ENCODE measurements at regions not wholly inside any gene's neighbourhood (a gene's known extent, or its start where the extent isn't known, plus 50 kb on each side); places are given as distances from the start of the nearest gene placed in this dataset.
"Not testable (repeated sequence)": the region's sequence is repeated elsewhere in the genome, so short reads cannot be mapped to it uniquely, and the experiment has no call there.

DNA sequence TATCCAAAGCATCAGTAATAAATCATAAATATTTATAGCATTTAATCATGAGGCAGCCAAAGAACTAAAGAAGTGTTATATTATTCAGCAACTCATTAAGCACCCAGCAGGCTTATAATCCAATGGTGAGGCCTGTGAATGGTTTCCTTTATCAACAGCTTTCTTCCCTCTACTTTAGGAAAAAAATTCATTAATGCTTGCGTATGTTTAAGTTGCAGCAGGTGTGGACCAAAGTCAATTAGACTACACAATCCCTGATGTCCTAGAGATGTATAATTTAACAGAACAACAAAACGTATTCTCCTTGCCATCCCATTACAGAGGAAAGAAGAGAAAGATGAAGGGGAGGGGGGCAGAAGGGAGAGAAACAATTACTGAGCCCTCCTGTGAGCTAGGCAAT, 87.7 kb upstream of the MAGI3 start:
- peaks cover 37% of the 10 kb centered on the region for H3K27me3 Mint-ChIP-seq (ENCODE audit: unreplicated experiment)
- H3K36me3 Mint-ChIP-seq (ENCODE audit: unreplicated experiment): no peaks in the 10 kb centered on the region
- no peak overlapping the region for H3K27ac Mint-ChIP-seq (ENCODE audit: unreplicated experiment)
- no peaks in the 10 kb centered on the region for H3K9me3 Mint-ChIP-seq (ENCODE audit: unreplicated experiment)
- TF ChIP-seq, protein P1, sequence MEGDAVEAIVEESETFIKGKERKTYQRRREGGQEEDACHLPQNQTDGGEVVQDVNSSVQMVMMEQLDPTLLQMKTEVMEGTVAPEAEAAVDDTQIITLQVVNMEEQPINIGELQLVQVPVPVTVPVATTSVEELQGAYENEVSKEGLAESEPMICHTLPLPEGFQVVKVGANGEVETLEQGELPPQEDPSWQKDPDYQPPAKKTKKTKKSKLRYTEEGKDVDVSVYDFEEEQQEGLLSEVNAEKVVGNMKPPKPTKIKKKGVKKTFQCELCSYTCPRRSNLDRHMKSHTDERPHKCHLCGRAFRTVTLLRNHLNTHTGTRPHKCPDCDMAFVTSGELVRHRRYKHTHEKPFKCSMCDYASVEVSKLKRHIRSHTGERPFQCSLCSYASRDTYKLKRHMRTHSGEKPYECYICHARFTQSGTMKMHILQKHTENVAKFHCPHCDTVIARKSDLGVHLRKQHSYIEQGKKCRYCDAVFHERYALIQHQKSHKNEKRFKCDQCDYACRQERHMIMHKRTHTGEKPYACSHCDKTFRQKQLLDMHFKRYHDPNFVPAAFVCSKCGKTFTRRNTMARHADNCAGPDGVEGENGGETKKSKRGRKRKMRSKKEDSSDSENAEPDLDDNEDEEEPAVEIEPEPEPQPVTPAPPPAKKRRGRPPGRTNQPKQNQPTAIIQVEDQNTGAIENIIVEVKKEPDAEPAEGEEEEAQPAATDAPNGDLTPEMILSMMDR (IDR thresholded peaks at IDR 0.05): no peak
- no peak overlapping the region for H3K4me3 Mint-ChIP-seq (ENCODE audit: unreplicated experiment)
- H3K4me1 Mint-ChIP-seq (ENCODE audit: unreplicated experiment): no peaks in the 10 kb centered on the region
- no peak for DNase-seq (ENCODE audit: extremely low spot score, unreplicated experiment)

DNA sequence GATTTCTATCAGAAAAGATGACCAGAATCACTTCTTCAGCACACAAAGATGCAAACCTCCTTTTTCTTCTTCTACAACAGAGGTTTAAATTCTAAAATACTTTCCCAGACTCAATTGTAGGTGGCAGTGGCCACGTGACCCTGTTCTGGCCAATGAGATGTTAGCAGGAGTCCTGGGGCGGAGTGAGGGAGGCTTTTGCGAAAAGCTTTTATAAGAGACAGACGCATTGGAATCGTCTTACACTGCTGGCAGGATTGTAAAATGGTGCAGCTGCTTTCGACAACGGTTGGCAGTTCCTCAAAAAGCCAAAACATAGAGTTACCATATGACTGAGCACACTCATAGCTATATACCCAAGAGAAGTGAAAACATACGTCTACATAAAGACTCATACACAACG, 87.0 kb upstream of the MAGI3 start:
- Mint-ChIP-seq H3K9me3 (ENCODE audit: unreplicated experiment) (no peaks in the 10 kb centered on the region), H3K4me1 (ENCODE audit: unreplicated experiment) (no peaks in the 10 kb centered on the region), H3K4me3 (ENCODE audit: unreplicated experiment) (no peak overlapping the region), H3K27me3 (ENCODE audit: unreplicated experiment) (peaks cover 37% of the 10 kb centered on the region), H3K36me3 (ENCODE audit: unreplicated experiment) (no peaks in the 10 kb centered on the region), H3K27ac (ENCODE audit: unreplicated experiment) (no peak overlapping the region)
- DNase-seq (ENCODE audit: extremely low spot score, unreplicated experiment): no peak
- TF ChIP-seq, protein P1 (IDR thresholded peaks at IDR 0.05): no peak

DNA sequence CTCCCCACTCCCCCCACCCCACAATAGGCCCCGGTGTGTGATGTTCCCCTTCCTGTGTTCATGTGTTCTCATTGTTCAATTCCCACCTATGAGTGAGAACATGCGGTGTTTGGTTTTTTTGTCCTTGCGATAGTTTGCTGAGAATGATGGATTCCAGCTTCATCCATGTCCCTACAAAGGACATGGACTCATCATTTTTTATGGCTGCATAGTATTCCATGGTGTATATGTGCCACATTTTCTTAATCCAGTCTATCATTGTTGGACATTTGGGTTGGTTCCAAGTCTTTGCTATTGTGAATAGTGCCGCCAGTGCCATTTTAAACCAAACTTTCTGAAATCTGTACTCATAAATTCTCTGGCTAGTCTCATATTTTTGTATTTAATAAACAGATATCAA, 85.3 kb upstream of the MAGI3 start:
- H3K27me3 Mint-ChIP-seq (ENCODE audit: unreplicated experiment): peaks cover 39% of the 10 kb centered on the region
- DNase-seq (ENCODE audit: extremely low spot score, unreplicated experiment); H3K27ac Mint-ChIP-seq (ENCODE audit: unreplicated experiment); H3K4me1 Mint-ChIP-seq (ENCODE audit: unreplicated experiment); H3K36me3 Mint-ChIP-seq (ENCODE audit: unreplicated experiment); H3K9me3 Mint-ChIP-seq (ENCODE audit: unreplicated experiment); H3K4me3 Mint-ChIP-seq (ENCODE audit: unreplicated experiment): not testable (repeated sequence)

DNA sequence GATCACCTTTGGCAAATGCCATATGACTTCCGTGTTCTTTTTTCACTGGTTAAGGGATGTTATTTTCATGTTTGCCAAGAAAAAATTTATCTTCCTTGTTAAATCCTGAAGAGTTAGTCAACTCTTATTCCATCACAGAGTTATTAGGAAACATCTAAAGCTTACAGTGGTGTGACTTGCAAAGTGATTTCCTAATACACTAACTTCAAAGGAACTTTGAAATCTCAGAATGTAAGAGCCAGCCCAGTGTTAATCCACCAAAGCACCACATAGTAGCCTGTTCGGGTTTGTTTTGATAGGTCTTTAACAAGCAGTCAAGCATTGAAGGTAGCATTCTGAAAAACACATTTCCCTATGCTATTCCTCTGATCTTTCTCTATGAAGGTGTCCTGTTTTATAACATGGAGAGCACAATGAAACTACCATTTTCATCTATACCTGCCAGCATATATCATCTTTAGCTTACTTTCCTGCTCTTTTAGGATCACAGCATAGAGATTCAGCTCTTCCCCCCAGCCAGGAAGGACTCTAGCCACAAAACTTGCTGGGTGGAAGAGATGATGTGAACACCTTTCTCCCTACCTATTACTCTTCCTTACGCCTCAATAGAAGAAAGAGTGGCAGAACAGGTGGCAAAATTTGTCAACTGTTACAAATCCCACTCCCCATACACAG, 82.4 kb upstream of the MAGI3 start:
- peaks cover 32% of the 10 kb centered on the region for H3K27me3 Mint-ChIP-seq (ENCODE audit: unreplicated experiment)
- TF ChIP-seq, protein P1 (IDR thresholded peaks at IDR 0.05): no peak
- no peaks in the 10 kb centered on the region for H3K36me3 Mint-ChIP-seq (ENCODE audit: unreplicated experiment)
- no peaks in the 10 kb centered on the region for H3K4me1 Mint-ChIP-seq (ENCODE audit: unreplicated experiment)
- H3K27ac Mint-ChIP-seq (ENCODE audit: unreplicated experiment): no peak overlapping the region
- no peak for DNase-seq (ENCODE audit: extremely low spot score, unreplicated experiment)
- H3K4me3 Mint-ChIP-seq (ENCODE audit: unreplicated experiment): no peak overlapping the region
- peaks cover 7% of the 10 kb centered on the region for H3K9me3 Mint-ChIP-seq (ENCODE audit: unreplicated experiment)

DNA sequence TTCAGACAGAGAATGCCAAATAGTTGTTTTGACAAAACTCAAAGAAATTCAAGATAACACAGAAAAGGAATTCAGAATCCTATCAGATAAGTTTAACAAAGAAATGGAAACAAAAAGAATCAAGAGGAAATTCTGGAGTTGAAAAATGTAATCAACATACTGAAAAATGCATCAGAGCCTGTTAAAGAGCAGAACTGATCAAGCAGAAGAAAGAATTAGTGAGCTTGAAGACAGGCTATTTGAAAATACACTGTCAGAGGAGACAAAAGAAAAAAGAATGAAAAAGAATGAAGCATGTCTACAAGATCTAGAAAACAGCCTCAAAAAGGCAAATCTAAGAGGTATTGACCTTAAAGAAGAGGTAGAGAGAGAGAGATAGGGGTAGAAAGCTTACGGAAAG, 77.7 kb upstream of the MAGI3 start:
- H3K4me1 Mint-ChIP-seq (ENCODE audit: unreplicated experiment); H3K36me3 Mint-ChIP-seq (ENCODE audit: unreplicated experiment); H3K27ac Mint-ChIP-seq (ENCODE audit: unreplicated experiment); H3K4me3 Mint-ChIP-seq (ENCODE audit: unreplicated experiment); DNase-seq (ENCODE audit: extremely low spot score, unreplicated experiment): not testable (repeated sequence)
- H3K9me3 Mint-ChIP-seq (ENCODE audit: unreplicated experiment): peaks cover 12% of the 10 kb centered on the region
- peaks cover 32% of the 10 kb centered on the region for H3K27me3 Mint-ChIP-seq (ENCODE audit: unreplicated experiment)

DNA sequence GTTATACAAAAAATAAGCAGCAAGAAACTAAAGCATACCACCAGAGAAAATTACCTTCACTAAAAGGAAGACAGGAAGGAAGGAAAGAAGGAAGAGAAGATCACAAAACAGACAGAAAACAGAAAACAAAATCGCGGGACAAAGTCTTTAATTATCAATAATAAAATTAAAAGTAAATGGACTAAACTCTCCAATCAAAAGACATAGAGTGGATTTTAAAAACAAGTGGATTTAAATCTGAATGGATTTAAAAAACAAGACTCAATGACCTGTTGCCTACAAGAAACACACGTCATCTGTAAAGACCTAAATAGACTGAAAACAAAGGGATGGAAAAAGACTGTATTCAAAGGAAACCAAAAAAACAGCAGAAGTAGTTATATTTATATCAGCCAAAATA, 75.7 kb upstream of the MAGI3 start:
- Mint-ChIP-seq H3K27ac (ENCODE audit: unreplicated experiment) (no peak overlapping the region), H3K36me3 (ENCODE audit: unreplicated experiment) (no peaks in the 10 kb centered on the region), H3K27me3 (ENCODE audit: unreplicated experiment) (peaks cover 18% of the 10 kb centered on the region), H3K4me1 (ENCODE audit: unreplicated experiment) (no peaks in the 10 kb centered on the region), H3K4me3 (ENCODE audit: unreplicated experiment) (no peak overlapping the region), H3K9me3 (ENCODE audit: unreplicated experiment) (peaks cover 12% of the 10 kb centered on the region)
- DNase-seq (ENCODE audit: extremely low spot score, unreplicated experiment): no peak
- TF ChIP-seq, protein P1 (IDR thresholded peaks at IDR 0.05): no peak

Data from osteocyte (in vitro differentiated cells).